GM18861 (cell line): ENCODE measurements at regions not wholly inside any gene's neighbourhood (a gene's known extent, or its start where the extent isn't known, plus 50 kb on each side); places are given as distances from the start of the nearest gene placed in this dataset.
"Not testable (repeated sequence)": the region's sequence is repeated elsewhere in the genome, so short reads cannot be mapped to it uniquely, and the experiment has no call there.

Source experiments
- ATAC-seq: cut with Tn5 transposase; IDR thresholded peaks from one replicate; pipeline ENCODE4 v1.9.1; 2021; ENCODE audit not compliant: unreplicated experiment

- no peak for ATAC-seq
Measured at GRCh38 chr5:27818888-27819287, 780.5 kb upstream of the CDH9 start.

DNA sequence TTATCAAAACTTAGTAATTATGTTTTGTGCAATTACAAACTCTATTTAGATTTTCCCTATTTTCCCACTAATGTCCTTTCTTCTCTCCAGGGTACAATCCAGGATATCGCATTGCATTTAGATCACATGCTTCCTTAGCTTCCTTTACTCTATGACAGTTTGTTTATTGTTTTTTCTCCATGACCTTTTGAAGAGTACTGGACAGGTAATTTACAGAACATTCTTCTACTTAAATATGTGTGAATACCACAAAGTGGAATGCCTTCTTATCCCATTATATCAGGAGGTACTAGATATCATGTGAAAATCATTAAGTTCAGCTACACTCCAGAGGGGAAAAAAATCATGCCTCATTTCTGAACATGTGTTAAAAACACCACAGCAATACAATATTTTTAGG lies 776.6 kb upstream of the CDH9 start:
- no peak for ATAC-seq

DNA sequence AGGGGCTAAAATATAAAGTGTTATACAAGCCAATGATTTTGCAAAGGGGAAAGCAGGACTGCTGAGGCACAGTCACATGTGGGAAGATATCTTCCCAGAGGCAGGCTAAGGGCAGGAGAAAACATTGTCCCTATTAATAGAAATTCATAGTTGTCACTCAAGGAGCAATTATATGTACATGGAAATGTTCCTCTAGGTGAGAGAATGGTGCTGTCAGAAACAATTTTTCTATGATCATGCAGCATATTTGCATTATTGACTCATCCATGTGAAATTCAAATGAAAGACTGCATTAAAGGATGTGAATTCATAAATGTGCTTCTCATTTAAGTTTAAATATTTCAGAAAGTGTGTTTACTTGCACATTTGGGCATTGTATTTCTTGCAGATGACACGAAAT lies 775.9 kb upstream of the CDH9 start:
- no peak for ATAC-seq

DNA sequence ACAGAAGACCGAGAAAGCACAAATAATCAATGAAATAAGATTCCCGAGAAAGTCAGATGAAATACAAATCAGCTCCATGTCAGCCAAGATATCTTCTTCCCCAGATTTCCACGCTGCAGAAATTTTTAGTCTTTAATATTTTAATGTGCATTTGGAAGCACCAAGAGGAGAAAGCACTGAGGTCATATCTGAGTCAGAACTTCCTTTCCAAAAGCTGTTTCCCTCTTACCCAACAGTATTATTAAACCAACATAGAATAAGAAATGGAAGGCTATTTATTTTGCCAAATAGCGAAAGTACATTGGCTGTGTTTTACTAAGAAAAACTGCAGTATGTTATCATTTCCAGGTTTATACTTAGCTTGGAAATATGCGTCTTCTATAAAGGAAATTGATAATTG lies 772.1 kb upstream of the CDH9 start:
- ATAC-seq: no peak

DNA sequence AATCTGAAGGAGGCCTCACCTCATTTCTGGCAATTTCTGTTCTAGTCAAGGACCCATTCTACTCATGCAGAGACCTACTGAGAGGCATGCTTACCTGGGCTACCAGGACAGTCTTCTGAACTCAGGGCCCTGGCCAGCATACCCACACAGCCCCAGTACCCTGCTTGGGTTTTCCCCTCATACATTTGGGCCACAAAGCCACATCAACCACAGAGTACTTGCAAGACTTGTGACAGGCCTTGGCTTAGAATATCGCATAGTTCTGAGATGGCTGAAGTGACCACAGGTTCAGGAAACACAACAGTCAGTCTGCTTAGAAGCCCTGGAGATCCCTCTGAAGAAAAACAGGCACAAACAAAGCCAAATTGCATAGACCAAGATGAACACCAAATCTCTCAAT lies 758.8 kb upstream of the CDH9 start:
- no peak for ATAC-seq

GRCh38 chr5:27788184-27788583 lies 749.8 kb upstream of the CDH9 start:
- ATAC-seq: no peak

DNA sequence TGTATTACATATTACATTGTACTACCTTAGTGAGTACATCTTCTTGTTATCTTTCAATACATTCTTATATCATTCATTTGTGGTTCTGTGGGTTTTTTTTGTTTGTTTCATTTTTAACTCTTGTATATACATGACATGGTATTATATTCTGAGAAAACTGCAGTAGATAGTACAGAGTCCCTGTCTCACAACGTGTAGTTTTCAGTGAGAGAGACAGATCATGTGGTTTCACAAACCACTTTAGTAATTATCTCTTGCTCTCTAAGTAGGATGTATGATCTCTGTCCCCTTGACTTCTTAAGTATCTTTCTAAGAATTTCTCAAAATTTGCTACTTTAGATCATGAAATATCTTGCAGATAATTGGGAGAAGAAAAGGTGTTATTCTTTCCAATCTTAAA lies 745.9 kb upstream of the CDH9 start:
- no peak for ATAC-seq

GRCh38 chr5:27778121-27778520 lies 739.7 kb upstream of the CDH9 start:
- ATAC-seq: no peak

- no peak for ATAC-seq
Measured at GRCh38 chr5:27773636-27774035, 735.2 kb upstream of the CDH9 start.

- no peak for ATAC-seq
Measured at GRCh38 chr5:27773166-27773565, 734.8 kb upstream of the CDH9 start.

DNA sequence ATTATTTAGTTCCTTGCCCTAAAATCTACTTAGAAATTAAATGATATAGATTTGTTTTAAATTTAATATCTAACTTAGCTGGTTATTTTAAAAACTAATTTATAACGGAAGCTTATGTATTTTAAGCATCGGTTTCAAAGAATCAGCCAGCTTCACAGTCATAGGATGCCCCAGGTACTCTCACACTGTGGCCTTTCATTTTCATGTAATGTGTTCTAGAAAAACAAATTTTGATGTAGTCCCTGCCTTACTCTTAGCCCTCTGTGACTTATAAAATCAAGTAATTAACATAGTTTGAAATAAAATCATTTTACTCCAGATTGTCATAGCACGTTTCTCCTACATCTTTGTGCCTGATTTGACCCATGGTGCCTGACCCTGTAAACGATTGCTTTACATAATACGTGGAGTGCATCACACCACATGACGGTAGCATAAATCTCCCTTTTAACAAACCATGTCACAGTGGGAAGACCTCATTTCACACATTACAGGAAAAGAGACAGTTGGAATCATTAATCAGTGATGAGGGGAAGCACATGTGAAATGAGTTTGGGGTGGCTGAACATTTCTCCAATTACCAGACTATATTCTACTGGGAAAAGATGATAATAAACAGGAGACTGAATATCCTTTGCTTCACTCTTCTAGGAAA lies 731.5 kb upstream of the CDH9 start:
- no peak for ATAC-seq

DNA sequence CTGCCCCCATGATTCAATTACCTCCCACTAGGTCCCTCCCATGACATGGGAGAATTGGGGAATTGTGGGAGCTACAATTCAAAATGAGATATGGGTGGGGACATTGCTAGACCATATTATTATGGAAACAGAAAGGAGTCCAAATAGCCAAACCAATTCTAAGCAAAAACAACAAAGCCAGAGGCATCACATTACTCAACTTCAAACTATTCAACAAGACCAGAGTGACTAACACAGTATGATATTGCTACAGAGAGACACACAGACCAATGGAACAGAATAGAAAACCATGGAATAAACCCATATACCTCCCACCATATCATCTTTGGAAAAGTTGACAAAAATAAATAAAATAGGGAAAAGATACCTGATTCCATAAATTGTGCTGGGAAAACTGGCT lies 710.5 kb upstream of the CDH9 start:
- no peak for ATAC-seq

- not testable (repeated sequence) for ATAC-seq
Measured at GRCh38 chr5:27743383-27743979, 705.1 kb upstream of the CDH9 start.

GRCh38 chr5:27742805-27743204 lies 704.4 kb upstream of the CDH9 start:
- ATAC-seq: no peak

GRCh38 chr5:27734838-27735237 lies 696.5 kb upstream of the CDH9 start:
- no peak for ATAC-seq

- no peak for ATAC-seq
Measured at GRCh38 chr5:27733237-27733636, 694.9 kb upstream of the CDH9 start.

DNA sequence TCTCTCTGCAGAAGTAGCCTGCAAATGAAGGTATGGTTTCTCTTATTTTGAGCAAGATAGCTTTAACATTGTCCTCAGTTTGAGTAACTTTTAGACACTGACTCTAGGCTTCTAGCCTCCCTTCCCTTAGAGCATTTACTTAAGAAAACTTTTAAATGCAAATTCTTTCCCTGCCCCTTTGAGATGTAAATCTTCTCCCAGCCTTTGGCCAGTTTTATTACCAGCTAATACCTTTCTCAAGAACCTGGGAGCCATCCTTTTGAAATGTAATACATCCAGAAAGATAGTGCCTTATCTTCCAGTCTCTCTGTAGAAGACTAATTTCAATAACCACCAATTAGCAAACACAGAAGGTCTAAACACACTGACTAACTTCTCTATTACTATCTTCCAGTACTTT lies 688.9 kb upstream of the CDH9 start:
- ATAC-seq: no peak

- ATAC-seq: no peak
Measured at GRCh38 chr5:27722337-27722736, 684.0 kb upstream of the CDH9 start.

GRCh38 chr5:27708534-27708933 lies 670.1 kb upstream of the CDH9 start:
- ATAC-seq: no peak

- ATAC-seq: no peak
Measured at GRCh38 chr5:27706832-27707231, 668.4 kb upstream of the CDH9 start.

GRCh38 chr5:27705661-27706060 lies 667.3 kb upstream of the CDH9 start:
- ATAC-seq: no peak

DNA sequence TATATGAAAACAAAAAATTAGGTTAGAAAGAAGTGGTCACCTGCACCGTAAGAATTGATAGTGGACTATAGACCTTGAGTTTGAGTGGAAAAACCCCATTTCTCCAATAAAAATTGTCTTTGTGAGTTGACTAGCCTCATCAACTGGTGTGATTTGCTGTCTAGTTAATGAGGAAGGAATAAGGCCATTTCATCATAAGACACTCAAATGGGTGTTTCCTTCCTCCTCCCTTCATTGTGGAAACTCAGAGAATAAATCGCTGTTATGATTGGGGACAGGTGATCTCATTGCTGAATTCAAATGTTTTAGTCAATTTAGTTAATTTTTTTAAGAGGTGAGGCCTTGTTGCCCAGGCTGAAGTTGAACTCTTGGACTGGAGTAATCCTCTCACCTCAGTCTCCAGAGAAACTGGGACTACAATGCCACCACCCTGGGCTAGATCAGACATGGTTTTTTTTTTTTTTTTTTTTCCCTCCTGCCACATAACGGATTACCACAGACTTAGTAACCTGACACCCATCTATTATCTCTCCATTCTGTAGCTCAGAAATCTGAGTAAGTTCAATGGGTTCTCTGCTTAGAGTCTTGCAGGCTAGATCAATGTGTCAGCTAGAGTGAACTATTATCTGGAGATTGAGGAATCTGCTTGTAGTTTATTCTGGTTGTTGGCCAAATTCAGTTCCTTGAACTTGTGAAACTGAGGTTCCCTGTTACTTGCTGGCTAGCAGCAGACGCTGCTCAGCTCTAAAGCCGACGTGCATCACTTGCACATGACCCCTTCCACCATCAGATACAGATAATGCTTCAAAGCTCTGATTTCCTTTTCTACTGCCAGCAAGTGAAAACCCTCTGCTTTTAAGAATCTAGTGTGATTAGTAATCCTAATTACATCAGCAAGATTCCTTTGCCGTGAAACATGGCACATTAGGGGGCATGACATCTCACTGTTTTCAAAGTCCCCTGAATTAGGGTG lies 663.8 kb upstream of the CDH9 start:
- no peak for ATAC-seq
